NOMO-1 treated with DMSO at 0.1 percent for 48 hours (cell line): ENCODE measurements at regions not wholly inside any gene's neighbourhood (a gene's known extent, or its start where the extent isn't known, plus 50 kb on each side); places are given as distances from the start of the nearest gene placed in this dataset.

Experiments
- DNase-seq: peaks from one replicate; lab custom pipeline; 2025; ENCODE audit not compliant: unreplicated experiment; lab: John Stamatoyannopoulos, UW

- DNase-seq: no peak
Measured at GRCh38 chr20:62561182-62561581, 81.1 kb upstream of the SLCO4A1 start.

DNA sequence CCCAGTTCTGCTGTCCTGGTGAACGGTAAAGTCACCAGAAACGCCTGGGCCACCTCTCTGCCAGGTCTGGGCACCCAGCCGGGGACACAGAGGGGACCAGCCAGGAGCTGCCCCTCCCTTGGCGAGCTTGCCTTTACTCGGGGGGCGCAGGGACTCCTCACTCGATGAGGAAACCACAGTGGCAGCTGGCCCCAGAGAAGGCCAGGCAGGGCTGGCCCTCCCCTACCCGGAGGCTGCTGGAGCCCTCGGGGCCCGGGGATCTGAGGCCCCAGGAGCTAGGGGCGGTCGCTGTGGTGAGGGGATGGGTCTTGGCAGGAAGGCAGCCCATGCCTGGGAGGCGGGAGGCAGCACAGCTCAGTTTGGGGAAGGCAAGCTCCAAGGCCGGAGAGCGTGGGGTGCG is 80.4 kb upstream of the SLCO4A1 start:
- no peak for DNase-seq

DNA sequence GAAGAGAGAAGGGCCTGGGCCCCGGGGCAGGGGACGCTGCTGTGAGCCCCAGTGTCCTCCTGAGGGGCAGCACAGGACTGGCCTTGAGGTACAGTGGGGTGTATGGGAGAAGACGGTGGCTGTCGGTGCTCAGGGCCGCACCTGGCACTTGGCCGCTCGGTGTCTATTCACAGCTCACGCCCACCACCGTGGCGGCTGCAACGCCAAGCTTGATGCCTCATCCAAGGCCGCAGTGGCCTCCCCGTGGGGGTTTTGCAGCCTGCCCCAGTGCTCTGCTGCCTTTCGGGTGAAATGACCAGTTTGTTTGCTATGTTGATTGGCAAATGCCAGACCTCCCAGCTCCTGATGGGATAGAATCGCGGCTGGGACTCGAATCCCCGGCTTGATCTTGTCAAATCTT is 79.5 kb upstream of the SLCO4A1 start:
- DNase-seq: no peak

GRCh38 chr20:62563561-62563960 is 78.7 kb upstream of the SLCO4A1 start:
- DNase-seq: no peak

DNA sequence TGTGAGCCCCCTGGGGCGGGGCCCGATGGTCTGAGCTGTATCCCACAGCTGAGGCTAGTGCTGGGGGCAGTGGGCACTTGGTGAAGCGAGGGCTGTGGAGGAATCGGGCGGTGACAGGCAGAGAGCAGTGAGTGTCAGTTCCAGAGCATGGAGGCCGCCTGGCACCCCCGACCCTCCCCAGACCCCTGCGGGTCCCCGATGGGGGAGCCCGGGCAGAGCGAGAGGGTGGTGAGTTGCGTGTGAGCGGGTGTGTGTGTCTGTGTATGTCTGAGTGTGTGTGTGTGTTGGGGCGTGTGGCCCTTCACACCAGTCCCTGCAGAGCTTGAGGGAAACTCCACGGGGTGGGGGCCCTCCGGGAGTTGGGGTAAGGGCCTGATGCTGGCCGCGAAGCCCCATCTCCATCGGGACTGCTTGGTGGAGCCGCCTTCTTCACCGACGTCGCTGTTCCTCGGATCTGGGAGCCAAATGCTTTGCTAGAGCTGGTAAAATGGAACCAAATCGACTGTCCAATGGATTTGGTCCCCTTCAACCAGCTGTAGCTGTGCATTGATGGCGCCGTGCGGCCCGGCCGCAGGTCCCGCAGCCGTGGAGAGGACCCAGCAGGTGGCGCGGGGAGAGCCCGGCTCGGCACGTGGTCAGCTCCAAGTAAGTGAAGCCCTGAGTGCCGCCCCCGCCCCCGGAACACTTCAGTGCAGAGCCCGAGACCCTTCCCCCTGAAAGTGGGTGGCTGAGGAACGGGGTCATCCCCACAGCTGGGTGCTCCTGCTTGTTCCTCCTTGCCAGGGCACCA is 77.7 kb upstream of the SLCO4A1 start:
- DNase-seq: no peak

DNA sequence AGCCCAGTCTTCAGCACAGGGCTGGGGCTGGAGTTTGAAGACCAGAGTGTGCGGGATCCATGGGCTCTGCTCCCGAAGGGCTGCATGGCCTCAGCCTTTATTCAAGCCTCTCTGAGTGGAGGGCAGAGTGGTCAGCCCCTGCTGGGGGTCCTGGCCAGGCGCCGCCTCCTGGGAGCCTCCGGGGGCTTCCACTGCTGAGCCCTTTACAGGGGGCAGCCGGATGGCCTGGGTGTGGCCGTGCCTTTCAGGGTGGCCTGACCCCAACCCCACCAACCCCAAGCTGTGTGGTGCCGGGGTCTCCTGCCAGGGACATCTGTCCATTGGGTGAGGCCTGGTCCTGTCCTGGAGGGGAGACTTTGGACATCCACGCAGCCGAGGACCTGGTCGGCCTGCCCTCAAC is 76.0 kb upstream of the SLCO4A1 start:
- no peak for DNase-seq

- no peak for DNase-seq
Measured at GRCh38 chr20:62566771-62567170, 75.5 kb upstream of the SLCO4A1 start.

GRCh38 chr20:62567246-62568044 is 74.9 kb upstream of the SLCO4A1 start:
- DNase-seq: no peak

GRCh38 chr20:62568045-62568389 is 74.3 kb upstream of the SLCO4A1 start:
- no peak for DNase-seq

GRCh38 chr20:62569615-62570014 is 72.7 kb upstream of the SLCO4A1 start:
- no peak for DNase-seq

DNA sequence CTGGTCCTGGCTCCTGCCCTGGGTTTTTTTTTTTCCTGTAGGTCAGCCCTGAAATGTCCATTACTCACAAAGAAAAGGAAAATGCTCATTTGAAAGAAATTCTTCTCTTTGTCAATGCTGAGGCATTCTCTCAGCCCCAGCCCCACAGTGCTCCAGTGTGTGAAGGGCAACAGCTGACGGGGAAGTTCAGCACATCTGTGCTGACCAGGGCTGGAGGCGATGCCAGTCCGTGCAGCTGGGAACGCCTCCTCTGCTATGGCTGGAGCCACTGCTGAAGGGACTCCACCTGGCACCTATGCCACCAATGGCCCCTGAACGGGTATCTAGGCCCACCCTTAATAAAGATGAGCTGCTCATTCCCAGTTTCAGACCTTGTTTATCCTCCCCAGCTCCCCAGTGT is 71.9 kb upstream of the SLCO4A1 start:
- DNase-seq: no peak

DNA sequence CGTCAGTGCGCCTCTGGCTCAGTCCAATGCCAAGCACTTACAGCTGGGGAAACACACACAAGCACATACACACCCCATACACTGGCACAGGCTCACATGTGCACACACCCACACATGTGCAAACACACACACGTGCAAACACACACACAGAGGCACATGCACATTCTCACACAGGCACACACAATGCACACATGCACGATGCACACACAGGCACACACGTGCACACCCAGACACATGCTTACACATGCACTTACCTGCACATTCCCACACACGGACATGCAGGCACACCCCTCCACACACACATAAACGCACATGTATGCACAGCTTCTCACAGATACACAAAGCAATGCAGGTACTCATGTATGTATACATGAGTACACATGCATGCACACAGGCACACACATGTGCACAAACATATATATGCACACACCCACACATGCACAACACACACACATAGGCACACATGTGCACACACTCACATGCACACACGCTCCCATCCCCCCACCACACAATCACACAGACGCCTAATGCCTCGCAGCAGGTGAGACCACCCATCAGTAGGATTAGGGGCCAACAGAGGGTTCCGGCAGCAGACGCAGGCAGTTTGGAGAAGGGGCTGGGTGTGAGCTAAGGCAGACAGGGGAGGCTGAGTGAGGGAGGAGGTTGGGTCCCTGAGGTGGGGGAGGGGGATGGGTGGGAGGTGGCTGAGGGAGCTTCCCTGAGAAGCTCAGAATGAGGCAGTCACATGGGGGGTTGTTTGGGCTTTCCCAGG is 71.2 kb upstream of the SLCO4A1 start:
- DNase-seq: no peak

DNA sequence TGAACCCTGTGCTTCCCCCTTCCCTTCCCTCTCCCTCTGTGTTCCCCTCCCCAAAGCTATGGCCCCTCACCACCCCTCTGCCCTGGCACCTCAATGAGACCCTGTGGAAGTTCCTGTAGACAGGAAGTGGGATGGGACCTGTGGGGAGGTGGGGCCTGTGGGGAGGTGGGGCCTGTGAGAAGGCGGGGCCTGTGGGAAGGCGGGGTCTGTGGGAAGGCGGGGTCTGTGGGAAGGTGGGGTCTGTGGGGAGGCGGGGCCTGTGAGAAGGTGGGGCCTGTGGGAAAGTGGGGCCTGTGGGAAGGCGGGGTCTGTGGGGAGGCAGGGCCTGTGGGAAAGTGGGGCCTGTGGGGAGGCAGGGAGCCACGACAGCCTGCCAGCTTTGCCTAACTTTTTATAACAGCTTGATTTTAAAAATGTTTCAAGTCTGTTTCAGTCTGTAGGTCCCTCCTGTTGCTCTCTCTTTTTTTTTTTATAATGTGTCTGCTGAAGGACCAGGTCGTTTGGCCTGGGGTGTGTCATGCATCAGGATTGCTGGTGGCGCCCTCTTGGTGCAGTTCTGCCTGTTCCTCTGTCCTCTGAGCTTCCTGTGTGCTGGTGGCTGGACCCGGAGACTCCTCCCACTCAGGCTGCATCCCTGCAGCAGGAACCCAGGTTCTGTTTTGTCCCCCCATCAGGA is 70.5 kb upstream of the SLCO4A1 start:
- peak; percentile 18 for DNase-seq

GRCh38 chr20:62572980-62573379 is 69.3 kb upstream of the SLCO4A1 start:
- DNase-seq: no peak

DNA sequence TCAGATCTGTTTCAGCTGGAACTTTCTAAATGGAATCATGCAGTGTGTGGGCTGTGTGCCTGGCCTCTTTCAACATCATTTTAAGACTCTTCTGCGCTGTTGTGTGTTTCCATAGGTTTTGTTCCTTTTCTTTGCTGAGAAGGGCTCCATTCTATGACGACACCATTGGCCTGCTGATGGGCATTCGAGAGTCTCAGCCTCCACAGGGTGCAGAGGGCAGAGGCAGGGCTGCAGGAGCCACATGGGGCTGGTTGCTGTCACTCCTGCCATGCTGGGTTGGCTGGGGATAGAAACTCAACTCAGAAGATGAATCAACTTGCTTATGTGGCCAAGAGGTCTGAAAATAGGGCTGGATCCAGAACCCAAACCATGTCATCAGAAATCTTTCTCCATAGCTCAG is 68.5 kb upstream of the SLCO4A1 start:
- no peak for DNase-seq

- DNase-seq: no peak
Measured at GRCh38 chr20:62574230-62574993, 67.9 kb upstream of the SLCO4A1 start.

GRCh38 chr20:62575976-62576722 is 66.2 kb upstream of the SLCO4A1 start:
- no peak for DNase-seq

DNA sequence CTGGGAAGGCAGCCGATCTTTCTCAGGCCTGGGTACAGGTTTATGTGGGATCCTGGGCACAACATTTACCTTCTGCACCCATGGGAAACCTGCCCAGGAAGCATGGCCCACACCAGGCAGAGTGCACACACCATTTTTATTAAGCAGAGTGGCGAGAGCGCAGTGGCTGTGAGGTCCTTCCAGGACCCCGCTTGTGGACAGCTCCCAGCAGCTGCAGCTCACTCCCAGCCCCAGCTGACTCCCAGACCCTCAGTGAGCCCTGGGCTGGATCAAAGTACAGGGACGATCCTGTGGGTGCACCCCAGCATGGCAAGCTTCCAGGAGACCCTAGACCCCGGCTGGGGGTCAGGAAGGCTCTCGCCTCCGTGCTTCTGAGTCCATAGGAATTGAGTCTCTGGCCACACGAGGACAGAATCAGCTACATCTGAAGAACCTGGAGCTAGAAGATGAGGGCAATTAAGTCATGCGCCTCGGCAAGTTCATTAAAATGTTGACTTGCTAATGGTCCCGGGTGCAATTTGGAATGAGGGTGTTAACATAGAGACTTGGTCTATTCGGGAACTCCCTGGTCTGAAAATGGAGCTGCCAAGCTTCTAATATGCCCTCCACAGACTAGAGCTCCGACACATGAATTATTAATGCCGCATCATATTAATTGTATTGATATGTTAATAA is 65.4 kb upstream of the SLCO4A1 start:
- no peak for DNase-seq

DNA sequence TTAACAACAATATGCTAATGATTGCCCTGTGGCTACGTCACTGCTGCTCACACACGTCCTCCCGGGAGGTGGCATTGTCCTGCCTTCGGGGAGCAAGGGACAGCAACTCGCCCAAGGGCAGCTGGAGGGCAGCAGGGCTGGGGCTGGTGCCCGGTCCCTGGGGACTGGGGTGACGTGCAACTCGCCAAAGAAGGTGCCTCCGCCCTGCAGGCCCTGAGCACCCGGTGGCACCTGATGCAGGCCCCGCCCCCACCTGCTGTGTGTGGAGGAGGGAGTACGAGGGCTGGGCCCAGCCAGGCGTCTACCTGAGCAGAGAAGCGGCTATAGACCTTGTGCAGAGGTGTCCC is 64.8 kb upstream of the SLCO4A1 start:
- no peak for DNase-seq
